CD4-positive, alpha-beta T cell treated with Interleukin-2 at 100 ng/mL for 4 hours (primary cell): ENCODE measurements at regions not wholly inside any gene's neighbourhood (a gene's known extent, or its start where the extent isn't known, plus 50 kb on each side); places are given as distances from the start of the nearest gene placed in this dataset.
"Not testable (repeated sequence)": the region's sequence is repeated elsewhere in the genome, so short reads cannot be mapped to it uniquely, and the experiment has no call there.

Experiments
- DNase-seq: peaks from one replicate; pipeline ENCODE4 v3.0.0-alpha.2; 2020; ENCODE audit warnings: low spot score

DNA sequence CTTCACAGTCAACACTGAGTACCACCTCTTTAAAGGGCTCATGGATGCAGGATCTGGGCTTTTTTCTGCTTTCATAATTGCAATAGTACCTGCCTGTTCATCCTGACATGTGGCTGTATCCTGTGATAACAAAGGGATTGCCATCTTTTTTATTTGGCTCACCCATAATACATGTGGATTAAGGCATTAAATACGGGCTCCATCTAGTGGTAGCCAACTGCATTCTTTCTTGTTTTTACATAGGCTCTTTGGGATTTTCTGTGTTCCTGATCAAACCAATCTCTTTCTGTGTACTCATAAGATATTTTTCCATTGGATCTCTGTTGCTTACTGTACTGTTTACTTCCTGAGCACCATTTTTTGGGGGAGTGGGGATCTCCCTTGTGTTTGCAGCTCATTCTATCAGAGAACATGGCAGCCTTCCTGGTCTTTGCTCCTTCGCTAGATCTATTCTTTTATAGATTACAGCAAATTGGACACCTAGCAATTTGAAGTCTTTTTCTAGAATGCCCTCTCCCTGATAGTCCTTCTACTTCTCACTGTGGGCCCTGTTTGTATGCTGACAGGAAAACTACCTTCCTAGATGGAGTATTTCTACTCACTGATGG is 723.4 kb upstream of the MDGA2 start:
- DNase-seq = no peak

GRCh38 chr14:48391661-48392060 is 716.3 kb upstream of the MDGA2 start:
- no peak for DNase-seq

- DNase-seq = no peak
These were observed 714.9 kb upstream of the MDGA2 start for GRCh38 chr14:48390346-48390745.

DNA sequence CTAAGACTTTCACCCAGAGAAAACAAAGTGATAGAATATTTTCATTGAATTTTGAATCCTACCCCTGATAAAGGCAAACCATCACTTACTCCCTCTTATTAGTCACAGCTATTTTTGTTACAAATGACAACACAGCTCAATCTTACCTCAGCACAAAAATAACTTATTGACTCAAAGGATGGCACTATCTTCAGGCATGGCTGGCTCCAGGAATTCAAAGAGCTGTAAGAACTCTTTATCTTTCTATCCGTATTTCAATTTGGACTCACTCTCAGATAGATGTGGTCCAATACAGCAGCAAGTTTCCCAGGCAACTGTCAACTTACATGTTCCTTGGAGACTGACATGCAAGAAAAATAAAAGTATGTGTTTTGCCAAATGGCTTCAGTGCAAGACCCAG is 709.4 kb upstream of the MDGA2 start:
- no peak for DNase-seq

- no peak for DNase-seq
These were observed 707.6 kb upstream of the MDGA2 start for GRCh38 chr14:48382961-48383360.

DNA sequence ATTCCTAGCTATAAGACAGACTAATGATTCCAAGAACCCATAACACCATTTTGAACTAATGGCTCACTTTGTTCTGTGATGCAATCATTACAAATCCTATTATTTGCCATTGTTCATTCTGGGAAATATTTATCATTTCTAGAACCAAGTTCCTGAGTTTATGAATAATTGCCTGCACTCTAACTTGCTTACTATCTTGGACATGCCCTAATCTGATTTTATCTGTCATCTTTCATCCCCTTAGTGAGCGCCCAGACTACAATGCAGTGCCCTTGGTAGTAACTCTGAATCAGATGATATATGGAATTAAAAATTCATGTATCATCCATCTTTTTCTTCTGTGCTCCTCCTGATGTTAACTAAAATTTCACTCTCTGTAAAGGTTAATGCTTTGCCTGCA is 703.1 kb upstream of the MDGA2 start:
- DNase-seq = no peak

- no peak for DNase-seq
These were observed 698.6 kb upstream of the MDGA2 start for GRCh38 chr14:48373981-48374380.

DNA sequence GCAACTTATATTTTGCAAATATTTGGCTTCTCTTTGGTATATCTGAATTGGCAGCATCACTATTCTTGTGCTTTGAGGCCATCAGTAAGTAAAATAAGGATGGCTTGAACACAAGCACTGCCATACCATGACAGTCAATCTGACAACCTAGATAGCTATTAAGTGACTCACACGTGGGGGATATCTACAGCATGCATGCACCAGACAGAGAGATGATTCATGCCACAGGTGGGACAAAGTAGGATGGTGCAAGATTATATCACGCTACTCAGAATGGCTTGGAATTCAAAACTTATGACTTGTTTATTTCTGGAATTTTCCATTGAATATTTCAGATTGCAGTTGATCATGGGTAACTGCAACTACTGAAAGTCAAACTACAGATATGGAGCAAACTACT is 675.6 kb upstream of the MDGA2 start:
- no peak for DNase-seq

DNA sequence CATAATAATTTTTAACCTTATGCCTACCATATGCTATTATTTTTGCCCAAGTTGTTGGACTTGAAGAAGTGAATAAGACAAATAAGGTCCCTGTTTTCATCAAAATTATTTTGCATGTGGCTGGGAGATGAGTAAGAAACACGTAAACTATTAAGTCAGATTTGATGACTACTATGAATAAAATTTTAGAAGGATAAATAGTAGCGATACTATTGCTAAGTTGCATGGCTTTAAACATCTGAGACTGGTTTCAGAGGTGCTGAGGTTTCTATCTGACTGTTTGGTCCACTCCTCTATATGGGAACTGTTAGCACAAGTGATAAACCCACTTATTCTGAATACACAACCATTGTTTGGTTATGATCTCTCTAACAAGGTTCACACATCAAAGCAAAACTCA is 674.3 kb upstream of the MDGA2 start:
- no peak for DNase-seq

- DNase-seq = no peak
These were observed 665.7 kb upstream of the MDGA2 start for GRCh38 chr14:48341069-48341468.

DNA sequence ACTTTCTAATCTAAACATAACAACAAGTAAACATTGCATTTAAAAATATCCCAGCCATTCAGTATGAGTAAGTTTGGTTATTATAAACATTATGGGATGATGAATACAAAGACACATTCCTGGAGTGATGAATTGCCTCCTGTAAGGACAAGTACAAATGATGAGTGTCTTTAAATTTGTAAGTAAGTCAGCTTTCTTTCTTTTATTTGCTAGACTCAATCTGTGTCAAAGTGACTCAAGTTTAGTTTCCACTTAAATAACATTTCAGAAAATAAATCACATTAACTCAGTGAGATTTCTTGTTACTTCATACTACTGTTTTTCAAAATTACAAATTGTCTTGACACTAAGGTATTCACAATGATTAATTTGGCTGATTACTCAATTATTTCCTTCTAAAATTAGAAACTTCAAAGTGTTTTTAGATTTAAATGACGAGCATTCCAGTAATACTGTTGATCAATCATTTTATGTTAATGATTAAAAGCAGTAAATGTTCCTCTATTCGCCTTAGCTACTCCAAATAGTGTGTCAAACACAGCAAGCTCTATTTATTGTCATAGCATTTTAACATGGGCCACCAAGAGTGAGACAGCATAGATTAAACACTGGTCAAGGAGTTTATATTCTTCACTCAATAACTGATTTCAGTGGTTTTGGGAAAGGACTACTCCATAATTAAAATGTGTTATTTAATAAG is 658.0 kb upstream of the MDGA2 start:
- no peak for DNase-seq

GRCh38 chr14:48331421-48331820 is 656.0 kb upstream of the MDGA2 start:
- DNase-seq = no peak

- no peak for DNase-seq
These were observed 650.1 kb upstream of the MDGA2 start for GRCh38 chr14:48325486-48325885.

GRCh38 chr14:48323665-48324064 is 648.3 kb upstream of the MDGA2 start:
- no peak for DNase-seq

GRCh38 chr14:48319823-48320222 is 644.4 kb upstream of the MDGA2 start:
- no peak for DNase-seq

- no peak for DNase-seq
These were observed 629.3 kb upstream of the MDGA2 start for GRCh38 chr14:48304729-48305128.

DNA sequence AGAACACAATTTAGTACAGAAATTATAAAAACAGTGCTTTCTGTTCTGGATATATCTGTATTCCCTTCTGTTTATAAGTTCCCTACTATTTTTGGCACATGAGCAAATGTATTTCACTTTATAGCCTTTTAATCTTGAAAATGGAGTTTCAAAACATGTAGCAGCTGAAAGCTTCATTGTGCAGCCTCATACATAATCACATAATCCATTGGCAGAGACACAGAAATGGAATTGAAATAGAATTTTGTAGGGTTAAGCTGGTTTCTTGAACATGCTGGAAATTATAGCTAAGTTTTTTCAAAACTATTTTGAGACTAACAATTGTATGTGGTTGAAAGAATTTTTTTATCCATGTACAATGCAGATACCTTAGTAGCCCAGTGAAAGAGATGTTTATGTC is 614.3 kb upstream of the MDGA2 start:
- DNase-seq = no peak

DNA sequence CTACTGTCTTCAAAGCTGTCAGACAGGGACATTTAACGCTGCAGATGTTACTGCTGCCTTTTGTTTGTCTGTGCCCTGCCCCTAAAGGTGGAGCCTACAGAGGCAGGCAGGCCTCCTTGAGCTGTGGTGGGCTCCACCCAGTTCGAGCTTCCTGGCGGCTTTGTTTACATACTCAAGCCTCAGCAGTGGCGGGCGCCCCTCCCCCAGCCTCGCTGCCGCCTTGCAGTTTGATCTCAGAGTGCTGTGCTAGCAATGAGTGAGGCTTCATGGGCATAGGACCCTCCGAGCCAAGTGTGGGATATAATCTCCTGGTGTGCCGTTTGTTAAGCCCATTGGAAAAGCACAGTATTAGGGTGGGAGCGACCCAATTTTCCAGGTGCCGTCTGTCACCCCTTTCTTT is 609.8 kb upstream of the MDGA2 start:
- not testable (repeated sequence) for DNase-seq

DNA sequence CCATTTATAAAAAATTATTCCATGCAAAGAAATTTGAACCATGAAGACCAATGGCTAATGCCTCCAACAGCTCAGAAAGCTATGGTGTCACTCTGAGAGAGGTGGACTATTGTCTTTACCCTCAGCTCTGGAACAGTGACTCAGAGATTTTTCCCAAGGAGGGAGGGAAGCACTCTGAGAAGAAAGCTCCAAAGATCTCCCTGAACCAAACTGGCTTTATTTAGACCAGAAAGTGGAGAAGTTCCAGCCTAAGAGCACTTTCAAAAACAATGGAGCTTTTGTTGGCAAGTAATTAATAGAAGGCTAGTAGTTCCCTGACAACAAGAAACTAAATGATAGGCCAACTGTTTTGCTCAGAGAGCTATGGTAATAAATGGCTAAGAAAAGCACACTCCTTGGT is 599.9 kb upstream of the MDGA2 start:
- DNase-seq = no peak

DNA sequence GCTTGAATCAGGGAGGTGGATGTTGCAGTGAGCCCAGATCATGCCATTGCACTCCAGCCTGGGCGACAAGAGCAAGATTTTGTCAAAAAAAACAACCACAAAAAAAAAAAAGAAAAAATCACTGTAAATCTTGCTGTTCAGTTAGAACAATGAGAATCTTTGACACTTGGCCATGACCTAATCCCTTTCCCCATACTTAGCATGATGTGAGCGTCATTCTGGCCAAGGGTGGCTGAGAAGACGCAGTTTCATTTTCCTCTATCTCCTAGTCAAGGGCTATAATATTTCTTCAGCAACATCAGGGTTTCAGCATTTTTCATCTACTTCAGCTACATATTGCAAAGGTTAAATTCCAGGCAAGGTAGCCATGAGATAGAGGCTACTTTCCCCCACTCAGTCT is 599.4 kb upstream of the MDGA2 start:
- no peak for DNase-seq

- DNase-seq = not testable (repeated sequence)
These were observed 592.5 kb upstream of the MDGA2 start for GRCh38 chr14:48267926-48268325.

DNA sequence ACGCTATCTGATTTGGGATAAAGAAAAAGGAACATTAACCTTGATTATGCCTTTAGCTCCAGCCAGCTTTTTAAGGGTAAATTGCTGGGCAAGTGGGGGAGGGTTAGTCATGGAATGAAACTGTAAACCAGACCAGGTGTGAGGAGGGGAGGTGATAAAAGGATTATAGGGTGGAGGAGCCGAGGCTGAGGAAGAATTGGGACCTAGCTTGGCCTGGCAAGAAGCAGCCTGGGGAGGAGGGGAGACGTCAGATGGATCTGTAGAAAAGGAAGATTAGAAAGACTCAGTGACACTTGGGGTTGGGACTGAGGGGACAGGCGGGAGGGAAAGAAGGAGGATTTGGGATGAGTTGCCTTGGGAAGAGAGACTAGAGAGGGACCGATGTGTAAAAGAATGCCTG is 590.8 kb upstream of the MDGA2 start:
- not testable (repeated sequence) for DNase-seq

- no peak for DNase-seq
These were observed 586.0 kb upstream of the MDGA2 start for GRCh38 chr14:48261436-48261835.
